Astrocyte (in vitro differentiated cells and primary cell): ENCODE measurements at regions not wholly inside any gene's neighbourhood (a gene's known extent, or its start where the extent isn't known, plus 50 kb on each side); places are given as distances from the start of the nearest gene placed in this dataset.

ENCODE experiments used
- DNase-seq: peaks from one replicate; pipeline ENCODE4 v3.0.0-alpha.2; 2010; ENCODE audit warnings: low read depth
- FAIRE-seq: peaks from 2 replicates; lab custom pipeline; 2011; peaks lifted over from hg19 to GRCh38; lab: Jason Lieb, UNC
- H2AFZ ChIP-seq: 2 replicates; pipeline ENCODE4 v1.6.0; 2012; ENCODE audit warnings: low read depth, low read length, inconsistent platforms
- H3K27ac ChIP-seq: 2 replicates; pipeline ENCODE4 v1.5.1; 2011; ENCODE audit warnings: low read depth, low read length, inconsistent platforms
- H3K27me3 ChIP-seq: 2 replicates; pipeline ENCODE4 v1.6.0; 2011; ENCODE audit warnings: low read length, inconsistent platforms; ENCODE audit not compliant: insufficient read depth
- H3K36me3 ChIP-seq: 2 replicates; pipeline ENCODE4 v1.5.1; 2011; ENCODE audit warnings: low read length, inconsistent platforms; ENCODE audit not compliant: insufficient read depth
- H3K4me1 ChIP-seq: 2 replicates; pipeline ENCODE4 v1.5.1; 2011; ENCODE audit warnings: low read length, inconsistent platforms; ENCODE audit not compliant: insufficient read depth
- H3K4me2 ChIP-seq: 2 replicates; pipeline ENCODE4 v1.6.0; 2012; ENCODE audit warnings: low read length, inconsistent platforms
- H3K4me3 ChIP-seq: 2 replicates; pipeline ENCODE4 v1.5.1; 2011; ENCODE audit warnings: low read depth, mild to moderate bottlenecking, low read length, inconsistent platforms; ENCODE audit not compliant: insufficient read depth
- H3K79me2 ChIP-seq: 2 replicates; pipeline ENCODE4 v1.6.0; 2012; ENCODE audit warnings: mild to moderate bottlenecking, low read length, inconsistent platforms; ENCODE audit not compliant: insufficient read depth
- H3K9ac ChIP-seq: 2 replicates; pipeline ENCODE4 v1.6.0; 2012; ENCODE audit warnings: mild to moderate bottlenecking, low read length, inconsistent platforms
- H3K9me3 ChIP-seq: 2 replicates; pipeline ENCODE4 v1.5.1; 2012; ENCODE audit warnings: low read depth, mild to moderate bottlenecking, low read length, inconsistent platforms; ENCODE audit not compliant: insufficient read depth
- H4K20me1 ChIP-seq: 2 replicates; pipeline ENCODE4 v1.6.0; 2012; ENCODE audit warnings: low read length, inconsistent platforms; ENCODE audit not compliant: insufficient read depth
- H3K27ac Mint-ChIP-seq: one replicate; pipeline ENCODE4 v1.8.0; 2021; ENCODE audit warnings: mild to moderate bottlenecking, mixed read lengths; ENCODE audit not compliant: unreplicated experiment
- H3K27me3 Mint-ChIP-seq: one replicate; pipeline ENCODE4 v1.8.0; 2021; ENCODE audit warnings: low read depth, mixed read lengths; ENCODE audit not compliant: unreplicated experiment
- H3K36me3 Mint-ChIP-seq: one replicate; pipeline ENCODE4 v1.8.0; 2021; ENCODE audit warnings: low read depth, mixed read lengths; ENCODE audit not compliant: unreplicated experiment
- H3K4me1 Mint-ChIP-seq: one replicate; pipeline ENCODE4 v1.8.0; 2021; ENCODE audit warnings: low read depth, mixed read lengths; ENCODE audit not compliant: unreplicated experiment
- H3K4me3 Mint-ChIP-seq: one replicate; pipeline ENCODE4 v1.8.0; 2021; ENCODE audit warnings: mild to moderate bottlenecking, moderate library complexity, mixed read lengths; ENCODE audit not compliant: unreplicated experiment
- H3K9me3 Mint-ChIP-seq: one replicate; pipeline ENCODE4 v1.8.0; 2021; ENCODE audit warnings: mild to moderate bottlenecking, mixed read lengths; ENCODE audit not compliant: unreplicated experiment
- EZH2 ChIP-seq: IDR thresholded peaks from 2 replicates; pipeline ENCODE4 v1.6.1; 2012; ENCODE audit warnings: mild to moderate bottlenecking, low read length, inconsistent platforms; ENCODE audit not compliant: insufficient read depth
- TF ChIP-seq, protein P1 (sequence below): IDR thresholded peaks from 2 replicates; pipeline ENCODE4 v1.5.1; 2011; ENCODE audit warnings: low read depth, mild to moderate bottlenecking, inconsistent platforms, low read length, moderate library complexity; ENCODE audit not compliant: insufficient read depth

DNA sequence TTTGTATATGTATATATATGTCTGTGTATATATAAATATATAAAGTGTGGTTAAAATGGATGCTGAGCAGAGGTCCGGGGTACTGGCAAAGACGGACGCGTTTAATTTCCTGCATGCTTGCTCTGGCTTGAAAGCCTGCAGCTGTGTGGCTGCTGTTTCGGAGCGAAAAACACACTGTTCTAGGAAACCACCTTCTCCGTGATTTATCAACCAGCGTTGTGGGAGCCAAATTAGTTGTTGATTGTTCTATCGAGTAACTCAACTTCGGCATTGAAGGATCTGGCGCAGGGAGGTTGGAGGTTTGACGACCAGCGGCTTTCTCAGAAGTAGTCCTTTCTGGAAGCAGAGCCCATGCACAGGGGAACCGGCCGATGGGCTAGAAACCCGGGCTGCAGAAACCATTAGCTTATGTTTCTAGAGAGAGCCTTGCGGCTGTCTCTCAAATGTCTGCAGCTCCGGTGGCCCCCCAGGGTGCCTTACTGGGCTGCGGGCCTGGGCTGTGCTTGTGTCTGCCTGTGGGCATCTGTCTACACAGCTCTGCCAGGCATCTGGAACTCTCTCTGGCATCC is 81.8 kb downstream of the EDN3 start:
- DNase-seq (no peak), FAIRE-seq (no peak)
- Histone ChIP-seq H3K9me3 (peaks cover 3% of the 10 kb centered on the region), H3K9ac (no peak overlapping the region), H3K4me1 (no peaks in the 10 kb centered on the region), H3K36me3 (no peaks in the 10 kb centered on the region), H3K4me3 (no peak overlapping the region), H3K79me2 (no peaks in the 10 kb centered on the region), H3K4me2 (no peak overlapping the region), H4K20me1 (no peaks in the 10 kb centered on the region), H3K27ac (no peak overlapping the region), H3K27me3 (no peaks in the 10 kb centered on the region), H2AFZ (no peak overlapping the region)
- no peaks in the 10 kb centered on the region for H3K9me3 Mint-ChIP-seq
- H3K27ac Mint-ChIP-seq: no peak overlapping the region
- no peaks in the 10 kb centered on the region for H3K36me3 Mint-ChIP-seq
- no peak overlapping the region for H3K4me3 Mint-ChIP-seq
- peaks cover 25% of the 10 kb centered on the region for H3K27me3 Mint-ChIP-seq
- H3K4me1 Mint-ChIP-seq: peaks cover 24% of the 10 kb centered on the region
- no peak for TF ChIP-seq EZH2
- TF ChIP-seq, protein P1, sequence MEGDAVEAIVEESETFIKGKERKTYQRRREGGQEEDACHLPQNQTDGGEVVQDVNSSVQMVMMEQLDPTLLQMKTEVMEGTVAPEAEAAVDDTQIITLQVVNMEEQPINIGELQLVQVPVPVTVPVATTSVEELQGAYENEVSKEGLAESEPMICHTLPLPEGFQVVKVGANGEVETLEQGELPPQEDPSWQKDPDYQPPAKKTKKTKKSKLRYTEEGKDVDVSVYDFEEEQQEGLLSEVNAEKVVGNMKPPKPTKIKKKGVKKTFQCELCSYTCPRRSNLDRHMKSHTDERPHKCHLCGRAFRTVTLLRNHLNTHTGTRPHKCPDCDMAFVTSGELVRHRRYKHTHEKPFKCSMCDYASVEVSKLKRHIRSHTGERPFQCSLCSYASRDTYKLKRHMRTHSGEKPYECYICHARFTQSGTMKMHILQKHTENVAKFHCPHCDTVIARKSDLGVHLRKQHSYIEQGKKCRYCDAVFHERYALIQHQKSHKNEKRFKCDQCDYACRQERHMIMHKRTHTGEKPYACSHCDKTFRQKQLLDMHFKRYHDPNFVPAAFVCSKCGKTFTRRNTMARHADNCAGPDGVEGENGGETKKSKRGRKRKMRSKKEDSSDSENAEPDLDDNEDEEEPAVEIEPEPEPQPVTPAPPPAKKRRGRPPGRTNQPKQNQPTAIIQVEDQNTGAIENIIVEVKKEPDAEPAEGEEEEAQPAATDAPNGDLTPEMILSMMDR: no peak

DNA sequence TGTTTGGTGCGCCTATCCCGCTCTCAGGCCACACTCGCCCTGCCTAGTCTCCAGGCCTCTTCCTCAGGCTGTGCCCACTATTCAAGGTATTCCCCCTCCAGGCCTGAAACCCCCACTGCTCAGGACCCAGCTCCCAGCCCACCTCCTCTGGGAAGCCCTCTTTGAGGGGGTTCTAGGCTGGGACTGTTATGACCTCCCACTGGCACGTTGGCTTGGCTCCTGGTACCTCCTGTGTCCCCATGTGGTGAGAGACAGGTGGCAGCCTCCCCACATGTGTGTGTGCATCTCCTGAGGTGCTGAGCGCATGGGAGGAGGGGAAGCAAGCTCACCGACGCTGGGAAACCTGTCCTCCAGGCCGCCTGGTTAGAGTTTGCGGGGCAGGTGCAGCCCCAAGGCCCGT is 82.5 kb downstream of the EDN3 start:
- H3K27me3 Mint-ChIP-seq: peaks cover 29% of the 10 kb centered on the region
- FAIRE-seq (no peak), DNase-seq (no peak)
- no peaks in the 10 kb centered on the region for H3K9me3 Mint-ChIP-seq
- no peaks in the 10 kb centered on the region for H3K4me1 ChIP-seq
- H3K4me3 Mint-ChIP-seq: no peak overlapping the region
- H3K36me3 ChIP-seq: no peaks in the 10 kb centered on the region
- no peak overlapping the region for H3K4me3 ChIP-seq
- no peak overlapping the region for H3K27ac ChIP-seq
- no peak overlapping the region for H3K9ac ChIP-seq
- no peaks in the 10 kb centered on the region for H3K79me2 ChIP-seq
- H3K27ac Mint-ChIP-seq: no peak overlapping the region
- peaks cover 3% of the 10 kb centered on the region for H3K9me3 ChIP-seq
- H2AFZ ChIP-seq: no peak overlapping the region
- peaks cover 23% of the 10 kb centered on the region for H3K4me1 Mint-ChIP-seq
- no peaks in the 10 kb centered on the region for H4K20me1 ChIP-seq
- H3K27me3 ChIP-seq: no peaks in the 10 kb centered on the region
- H3K4me2 ChIP-seq: no peak overlapping the region
- H3K36me3 Mint-ChIP-seq: no peaks in the 10 kb centered on the region
- TF ChIP-seq EZH2: no peak
- TF ChIP-seq, protein P1: no peak

DNA sequence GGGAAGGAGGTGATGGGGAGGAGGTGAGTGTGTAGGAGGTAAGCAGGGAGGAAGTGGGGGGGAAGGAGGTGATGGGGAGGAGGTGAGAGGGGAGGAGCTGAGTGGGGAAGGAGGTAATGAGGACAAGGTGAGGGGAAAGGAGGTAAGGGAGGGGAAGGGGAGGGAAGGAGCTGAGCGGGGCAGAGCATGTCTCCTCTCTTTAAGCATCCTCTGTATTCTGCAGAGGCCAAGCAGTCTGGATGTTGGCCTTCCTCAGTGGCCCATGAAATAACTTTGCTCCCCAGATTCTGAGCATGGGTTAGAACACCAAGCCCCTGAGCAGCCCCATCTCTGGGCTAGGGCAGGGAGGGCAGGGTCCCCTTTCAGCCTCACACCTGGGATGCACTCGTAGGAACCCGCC is 84.6 kb downstream of the EDN3 start:
- H3K27ac Mint-ChIP-seq: no peak overlapping the region
- no peaks in the 10 kb centered on the region for H3K36me3 Mint-ChIP-seq
- no peak for TF ChIP-seq EZH2

More for the DNA sequence above, 84.6 kb downstream of the EDN3 start:
- no peaks in the 10 kb centered on the region for H3K4me1 ChIP-seq
- H3K4me3 Mint-ChIP-seq: no peak overlapping the region
- no peaks in the 10 kb centered on the region for H4K20me1 ChIP-seq
- no peaks in the 10 kb centered on the region for H3K9me3 Mint-ChIP-seq
- peaks cover 32% of the 10 kb centered on the region for H3K27me3 Mint-ChIP-seq
- no peak overlapping the region for H3K4me2 ChIP-seq
- H2AFZ ChIP-seq: no peak overlapping the region
- H3K27me3 ChIP-seq: no peaks in the 10 kb centered on the region
- H3K27ac ChIP-seq: no peak overlapping the region
- no peaks in the 10 kb centered on the region for H3K79me2 ChIP-seq
- H3K9ac ChIP-seq: no peak overlapping the region
- no peaks in the 10 kb centered on the region for H3K36me3 ChIP-seq
- FAIRE-seq (no peak), DNase-seq (no peak)
- peaks cover 7% of the 10 kb centered on the region for H3K4me1 Mint-ChIP-seq
- H3K4me3 ChIP-seq: no peak overlapping the region
- H3K9me3 ChIP-seq: peaks cover 5% of the 10 kb centered on the region
